ENCODE measurements at regions not wholly inside any gene's neighbourhood (a gene's known extent, or its start where the extent isn't known, plus 50 kb on each side); places are given as distances from the start of the nearest gene placed in this dataset.

GRCh38 chr1:60973668-60974067 lies 108.7 kb upstream of the NFIA start:
- no peak for DNase-seq (ENCODE audit: low read depth in 1 of 2, low spot score in 1 of 2)
- no peak overlapping the region for H3K4me3 ChIP-seq (replicated peaks; ENCODE audit: insufficient read depth, low read length)
- no peak overlapping the region for H3K27ac ChIP-seq (replicated peaks)
- TF ChIP-seq POLR2AphosphoS5 (IDR thresholded peaks at IDR 0.05; ENCODE audit: low read depth) (no peak), GABPA (IDR thresholded peaks at IDR 0.05; ENCODE audit: low read depth) (no peak), REST (IDR thresholded peaks at IDR 0.05; ENCODE audit: insufficient replicate concordance, low read depth) (no peak), SPI1 (IDR thresholded peaks at IDR 0.05; ENCODE audit: borderline replicate concordance, low read depth) (no peak)
- TF ChIP-seq, protein P1, sequence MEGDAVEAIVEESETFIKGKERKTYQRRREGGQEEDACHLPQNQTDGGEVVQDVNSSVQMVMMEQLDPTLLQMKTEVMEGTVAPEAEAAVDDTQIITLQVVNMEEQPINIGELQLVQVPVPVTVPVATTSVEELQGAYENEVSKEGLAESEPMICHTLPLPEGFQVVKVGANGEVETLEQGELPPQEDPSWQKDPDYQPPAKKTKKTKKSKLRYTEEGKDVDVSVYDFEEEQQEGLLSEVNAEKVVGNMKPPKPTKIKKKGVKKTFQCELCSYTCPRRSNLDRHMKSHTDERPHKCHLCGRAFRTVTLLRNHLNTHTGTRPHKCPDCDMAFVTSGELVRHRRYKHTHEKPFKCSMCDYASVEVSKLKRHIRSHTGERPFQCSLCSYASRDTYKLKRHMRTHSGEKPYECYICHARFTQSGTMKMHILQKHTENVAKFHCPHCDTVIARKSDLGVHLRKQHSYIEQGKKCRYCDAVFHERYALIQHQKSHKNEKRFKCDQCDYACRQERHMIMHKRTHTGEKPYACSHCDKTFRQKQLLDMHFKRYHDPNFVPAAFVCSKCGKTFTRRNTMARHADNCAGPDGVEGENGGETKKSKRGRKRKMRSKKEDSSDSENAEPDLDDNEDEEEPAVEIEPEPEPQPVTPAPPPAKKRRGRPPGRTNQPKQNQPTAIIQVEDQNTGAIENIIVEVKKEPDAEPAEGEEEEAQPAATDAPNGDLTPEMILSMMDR (IDR thresholded peaks at IDR 0.05; ENCODE audit: insufficient read depth, low read length), result no peak
- H3K27me3 ChIP-seq (ENCODE audit: insufficient read depth, poor library complexity, severe bottlenecking), result no peaks in the 10 kb centered on the region

- no peaks in the 10 kb centered on the region for H3K27me3 ChIP-seq (ENCODE audit: insufficient read depth, poor library complexity, severe bottlenecking)
- H3K27ac ChIP-seq (replicated peaks), result no peak overlapping the region
- no peak for TF ChIP-seq REST (IDR thresholded peaks at IDR 0.05; ENCODE audit: insufficient replicate concordance, low read depth)
- TF ChIP-seq, protein P1 (IDR thresholded peaks at IDR 0.05; ENCODE audit: insufficient read depth, low read length), result no peak
- no peak for TF ChIP-seq GABPA (IDR thresholded peaks at IDR 0.05; ENCODE audit: low read depth)
- H3K4me3 ChIP-seq (replicated peaks; ENCODE audit: insufficient read depth, low read length), result no peak overlapping the region
- no peak for DNase-seq (ENCODE audit: low read depth in 1 of 2, low spot score in 1 of 2)
These were observed 109.5 kb upstream of the NFIA start for GRCh38 chr1:60972841-60973364.

- Histone ChIP-seq H3K4me3 (replicated peaks; ENCODE audit: insufficient read depth, low read length) (no peak overlapping the region), H3K27ac (replicated peaks) (no peak overlapping the region), H3K27me3 (ENCODE audit: insufficient read depth, poor library complexity, severe bottlenecking) (no peaks in the 10 kb centered on the region)
- no peak for DNase-seq (ENCODE audit: low read depth in 1 of 2, low spot score in 1 of 2)
- TF ChIP-seq REST (IDR thresholded peaks at IDR 0.05; ENCODE audit: insufficient replicate concordance, low read depth) (no peak), GABPA (IDR thresholded peaks at IDR 0.05; ENCODE audit: low read depth) (no peak), POLR2AphosphoS5 (IDR thresholded peaks at IDR 0.05; ENCODE audit: low read depth) (no peak), SPI1 (IDR thresholded peaks at IDR 0.05; ENCODE audit: borderline replicate concordance, low read depth) (no peak)
- TF ChIP-seq, protein P1 (IDR thresholded peaks at IDR 0.05; ENCODE audit: insufficient read depth, low read length), result no peak
These were observed 111.0 kb upstream of the NFIA start for GRCh38 chr1:60971330-60971729.

Measured in HL-60 (cell line).